ENCODE measurements at regions not wholly inside any gene's neighbourhood (a gene's known extent, or its start where the extent isn't known, plus 50 kb on each side); places are given as distances from the start of the nearest gene placed in this dataset.
A peak's percentile ranks its signal among the peaks of the same experiment; 100 is the strongest.
"Not testable (repeated sequence)": the region's sequence is repeated elsewhere in the genome, so short reads cannot be mapped to it uniquely, and the experiment has no call there.

DNA sequence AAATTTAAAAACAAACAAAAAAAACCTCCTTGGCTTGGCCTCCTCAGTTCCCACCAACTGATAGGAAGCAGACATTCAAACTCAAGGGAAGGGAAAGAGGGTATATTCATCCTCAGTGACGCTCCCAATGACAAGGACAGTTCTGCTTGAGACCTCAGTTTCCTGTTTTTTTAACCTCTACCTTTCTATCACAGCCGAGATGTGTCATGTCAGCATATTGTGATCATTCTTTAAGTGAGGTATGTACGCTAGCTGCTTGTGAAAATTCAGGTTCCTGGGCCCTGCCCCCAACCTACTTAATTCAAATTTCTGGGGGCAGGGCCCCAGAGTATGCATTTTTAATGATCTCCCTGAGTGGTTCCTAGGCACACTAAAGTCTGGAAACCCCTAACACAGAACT lies 611.9 kb upstream of the TBX3 start:
- Histone ChIP-seq H3K27me3 (ENCODE audit: control insufficient read depth, insufficient read depth, low read length) (no peaks in the 10 kb centered on the region), H3K4me3 (replicated peaks in 1 of 4; ENCODE audit: control extremely low read depth in 1 of 4, insufficient read depth in 1 of 4, low read depth in 3 of 4, low read length in 4 of 4) (no peak overlapping the region), H3K36me3 (ENCODE audit: control insufficient read depth, insufficient read depth, low read length) (no peaks in the 10 kb centered on the region), H3K4me1 (ENCODE audit: control insufficient read depth, extremely low read depth, insufficient read depth, low read length) (no peaks in the 10 kb centered on the region), H4K20me1 (ENCODE audit: control insufficient read depth, extremely low read depth, insufficient read depth, low read length) (no peaks in the 10 kb centered on the region), H3K27ac (ENCODE audit: insufficient read depth, low read length) (no peak overlapping the region), H3K9ac (ENCODE audit: insufficient read depth, low read length) (no peak overlapping the region), H3K9me3 (ENCODE audit: control insufficient read depth, insufficient read depth, low read depth, low read length) (no peaks in the 10 kb centered on the region), H3K4me2 (ENCODE audit: extremely low read depth, insufficient read depth, low read length) (no peak overlapping the region), H3K79me2 (ENCODE audit: control insufficient read depth, insufficient read depth, low read length) (no peaks in the 10 kb centered on the region), H2AFZ (ENCODE audit: low read length) (no peak overlapping the region)
- TF ChIP-seq EZH2 (IDR thresholded peaks at IDR 0.05; ENCODE audit: low read length, missing control alignments): no peak
- TF ChIP-seq, protein P1, sequence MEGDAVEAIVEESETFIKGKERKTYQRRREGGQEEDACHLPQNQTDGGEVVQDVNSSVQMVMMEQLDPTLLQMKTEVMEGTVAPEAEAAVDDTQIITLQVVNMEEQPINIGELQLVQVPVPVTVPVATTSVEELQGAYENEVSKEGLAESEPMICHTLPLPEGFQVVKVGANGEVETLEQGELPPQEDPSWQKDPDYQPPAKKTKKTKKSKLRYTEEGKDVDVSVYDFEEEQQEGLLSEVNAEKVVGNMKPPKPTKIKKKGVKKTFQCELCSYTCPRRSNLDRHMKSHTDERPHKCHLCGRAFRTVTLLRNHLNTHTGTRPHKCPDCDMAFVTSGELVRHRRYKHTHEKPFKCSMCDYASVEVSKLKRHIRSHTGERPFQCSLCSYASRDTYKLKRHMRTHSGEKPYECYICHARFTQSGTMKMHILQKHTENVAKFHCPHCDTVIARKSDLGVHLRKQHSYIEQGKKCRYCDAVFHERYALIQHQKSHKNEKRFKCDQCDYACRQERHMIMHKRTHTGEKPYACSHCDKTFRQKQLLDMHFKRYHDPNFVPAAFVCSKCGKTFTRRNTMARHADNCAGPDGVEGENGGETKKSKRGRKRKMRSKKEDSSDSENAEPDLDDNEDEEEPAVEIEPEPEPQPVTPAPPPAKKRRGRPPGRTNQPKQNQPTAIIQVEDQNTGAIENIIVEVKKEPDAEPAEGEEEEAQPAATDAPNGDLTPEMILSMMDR (conservative IDR thresholded peaks at IDR 0.05 in 1 of 2, IDR thresholded peaks at IDR 0.05 in 1 of 2; ENCODE audit: low read depth in 1 of 2, low read length in 2 of 2): no peak
- no peak for DNase-seq (ENCODE audit: low read depth in 2 of 2)

DNA sequence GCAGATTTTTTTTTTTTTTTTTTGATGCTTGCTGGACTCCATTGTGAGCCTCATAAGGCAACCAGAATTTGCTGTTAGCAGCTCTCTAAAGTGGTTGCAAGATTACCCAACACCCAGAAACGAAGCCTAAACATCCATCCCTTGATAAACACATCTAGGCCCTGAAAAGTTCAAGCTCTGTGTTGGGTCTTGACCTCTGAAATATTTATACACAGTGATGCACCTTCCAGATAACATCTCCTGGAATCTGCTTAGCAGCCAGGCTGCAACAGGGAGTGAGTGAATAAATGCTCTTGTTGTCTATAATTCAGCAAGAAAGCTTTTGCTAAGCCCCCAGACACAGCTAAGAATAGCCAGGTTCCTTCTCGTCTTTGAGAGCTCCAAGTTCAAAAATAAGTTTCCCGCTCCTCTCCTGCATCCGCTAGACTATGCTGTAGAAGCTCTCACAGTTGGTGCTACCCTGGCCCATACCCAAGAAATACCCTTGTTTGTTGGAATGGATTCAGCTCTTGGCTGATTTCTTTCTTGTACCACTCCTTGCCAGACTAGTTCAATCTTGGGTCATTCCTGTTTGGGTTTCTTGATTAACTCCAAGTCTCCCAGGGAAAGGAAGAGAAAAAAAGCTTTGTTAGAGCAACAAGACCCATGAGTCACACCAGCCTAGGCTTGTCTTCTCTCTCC lies 610.6 kb upstream of the TBX3 start:
- Histone ChIP-seq H3K9ac (ENCODE audit: insufficient read depth, low read length) (no peak overlapping the region), H3K4me1 (ENCODE audit: control insufficient read depth, extremely low read depth, insufficient read depth, low read length) (no peaks in the 10 kb centered on the region), H3K36me3 (ENCODE audit: control insufficient read depth, insufficient read depth, low read length) (no peaks in the 10 kb centered on the region), H3K4me2 (ENCODE audit: extremely low read depth, insufficient read depth, low read length) (no peak overlapping the region), H3K9me3 (ENCODE audit: control insufficient read depth, insufficient read depth, low read depth, low read length) (no peaks in the 10 kb centered on the region), H3K27ac (ENCODE audit: insufficient read depth, low read length) (no peak overlapping the region), H4K20me1 (ENCODE audit: control insufficient read depth, extremely low read depth, insufficient read depth, low read length) (no peaks in the 10 kb centered on the region), H3K27me3 (ENCODE audit: control insufficient read depth, insufficient read depth, low read length) (no peaks in the 10 kb centered on the region), H3K4me3 (replicated peaks in 1 of 4; ENCODE audit: control extremely low read depth in 1 of 4, insufficient read depth in 1 of 4, low read depth in 3 of 4, low read length in 4 of 4) (no peak overlapping the region), H3K79me2 (ENCODE audit: control insufficient read depth, insufficient read depth, low read length) (no peaks in the 10 kb centered on the region), H2AFZ (ENCODE audit: low read length) (no peak overlapping the region)
- TF ChIP-seq EZH2 (IDR thresholded peaks at IDR 0.05; ENCODE audit: low read length, missing control alignments): no peak
- TF ChIP-seq, protein P1 (conservative IDR thresholded peaks at IDR 0.05 in 1 of 2, IDR thresholded peaks at IDR 0.05 in 1 of 2; ENCODE audit: low read depth in 1 of 2, low read length in 2 of 2): no peak
- peak; percentile 43 for DNase-seq (ENCODE audit: low read depth in 2 of 2)

DNA sequence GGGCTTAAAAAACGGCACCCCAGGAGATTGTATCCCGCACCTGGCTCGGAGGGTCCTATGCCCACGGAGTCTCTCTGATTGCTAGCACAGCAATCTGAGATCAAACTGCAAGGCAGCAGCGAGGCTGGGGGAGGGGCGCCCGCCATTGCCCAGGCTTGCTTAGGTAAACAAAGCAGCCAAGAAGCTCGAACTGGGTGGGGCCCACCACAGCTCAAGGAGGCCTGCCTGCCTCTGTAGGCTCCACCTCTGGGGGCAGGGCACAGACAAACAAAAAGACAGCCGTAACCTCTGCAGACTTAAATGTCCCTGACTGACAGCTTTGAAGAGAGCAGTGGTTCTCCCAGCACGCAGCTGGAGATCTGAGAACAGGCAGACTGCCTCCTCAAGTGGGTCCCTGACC lies 601.5 kb upstream of the TBX3 start:
- H3K79me2 ChIP-seq (ENCODE audit: control insufficient read depth, insufficient read depth, low read length): not testable (repeated sequence)

More for the DNA sequence above, 601.5 kb upstream of the TBX3 start:
- H2AFZ ChIP-seq (ENCODE audit: low read length); H3K36me3 ChIP-seq (ENCODE audit: control insufficient read depth, insufficient read depth, low read length); H3K4me3 ChIP-seq (replicated peaks in 1 of 4; ENCODE audit: control extremely low read depth in 1 of 4, insufficient read depth in 1 of 4, low read depth in 3 of 4, low read length in 4 of 4); DNase-seq (ENCODE audit: low read depth in 2 of 2); H3K4me2 ChIP-seq (ENCODE audit: extremely low read depth, insufficient read depth, low read length); H3K4me1 ChIP-seq (ENCODE audit: control insufficient read depth, extremely low read depth, insufficient read depth, low read length); H3K27me3 ChIP-seq (ENCODE audit: control insufficient read depth, insufficient read depth, low read length); H3K9ac ChIP-seq (ENCODE audit: insufficient read depth, low read length); H3K27ac ChIP-seq (ENCODE audit: insufficient read depth, low read length); H3K9me3 ChIP-seq (ENCODE audit: control insufficient read depth, insufficient read depth, low read depth, low read length); H4K20me1 ChIP-seq (ENCODE audit: control insufficient read depth, extremely low read depth, insufficient read depth, low read length): not testable (repeated sequence)

Data from fibroblast of lung (primary cell).